Loucy (cell line): ENCODE measurements at regions not wholly inside any gene's neighbourhood (a gene's known extent, or its start where the extent isn't known, plus 50 kb on each side); places are given as distances from the start of the nearest gene placed in this dataset.

Source experiments
- H2AFZ ChIP-seq: fragments of 200-600 bp; sonication (generic); 2 replicates; pipeline ENCODE4 v1.6.0; 2016; ENCODE audit warnings: antibody characterized with exemption, mild to moderate bottlenecking, low read length, moderate library complexity
- H3F3A ChIP-seq: fragments of 200-600 bp; 2 replicates; pipeline ENCODE4 v1.6.0; 2016; ENCODE audit warnings: antibody characterized with exemption, low read depth, mild to moderate bottlenecking
- H3K27me3 ChIP-seq: fragments of 200-600 bp; sonication (generic); 2 replicates; pipeline ENCODE4 v1.6.1; 2014; ENCODE audit warnings: low read length, mild to moderate bottlenecking; ENCODE audit not compliant: insufficient read depth, poor library complexity, severe bottlenecking
- H3K36me3 ChIP-seq: fragments of 200-600 bp; sonication (generic); 2 replicates; pipeline ENCODE4 v1.6.1; 2016; ENCODE audit warnings: low read length; ENCODE audit not compliant: insufficient read depth
- H3K4me1 ChIP-seq: fragments of 200-600 bp; sonication (generic); 2 replicates; pipeline ENCODE4 v1.5.1; 2014; ENCODE audit warnings: low read length, mild to moderate bottlenecking; ENCODE audit not compliant: insufficient read depth, poor library complexity, severe bottlenecking
- H3K4me2 ChIP-seq: fragments of 200-600 bp; sonication (generic); 2 replicates; pipeline ENCODE4 v1.6.0; 2014; ENCODE audit warnings: antibody characterized with exemption, low read length, low read depth, mild to moderate bottlenecking; ENCODE audit not compliant: poor library complexity, severe bottlenecking
- H3K4me3 ChIP-seq: fragments of 200-600 bp; sonication (generic); 2 replicates; pipeline ENCODE4 v1.5.1; 2014; ENCODE audit warnings: low read length, mild to moderate bottlenecking, mixed read lengths; ENCODE audit not compliant: poor library complexity, severe bottlenecking
- H3K79me2 ChIP-seq: fragments of 200-600 bp; sonication (generic); 2 replicates; pipeline ENCODE4 v1.6.1; 2014; ENCODE audit warnings: low read length; ENCODE audit not compliant: insufficient read depth
- H3K9ac ChIP-seq: fragments of 200-600 bp; sonication (generic); 2 replicates; pipeline ENCODE4 v1.6.0; 2014; ENCODE audit warnings: mild to moderate bottlenecking, low read depth, low read length, moderate library complexity; ENCODE audit not compliant: poor library complexity, severe bottlenecking
- H3K9me2 ChIP-seq: fragments of 200-600 bp; sonication (generic); replicated peaks from 2 replicates; pipeline ENCODE4 v1.6.1; 2016; ENCODE audit warnings: low read depth, low read length, mixed read lengths
- H3K9me3 ChIP-seq: fragments of 200-600 bp; sonication (generic); 2 replicates; pipeline ENCODE4 v1.6.1; 2014; ENCODE audit warnings: mild to moderate bottlenecking, antibody characterized with exemption, low read length, low read depth; ENCODE audit not compliant: insufficient read depth
- H4K20me1 ChIP-seq: fragments of 200-600 bp; sonication (generic); 2 replicates; pipeline ENCODE4 v1.6.0; 2014; ENCODE audit warnings: antibody characterized with exemption, low read length, mild to moderate bottlenecking; ENCODE audit not compliant: insufficient read depth, poor library complexity, severe bottlenecking
- EZH2phosphoT487 ChIP-seq: fragments of 200-600 bp; IDR thresholded peaks from 2 replicates; pipeline ENCODE4 v1.6.1; 2018; ENCODE audit warnings: antibody characterized with exemption, mild to moderate bottlenecking, moderate library complexity, borderline replicate concordance
- TF ChIP-seq, protein P1 (sequence below): fragments of 200-600 bp; sonication (generic); conservative IDR thresholded peaks from 2 replicates; pipeline ENCODE4 v1.5.1; 2014; ENCODE audit warnings: mild to moderate bottlenecking, antibody characterized with exemption, low read length

DNA sequence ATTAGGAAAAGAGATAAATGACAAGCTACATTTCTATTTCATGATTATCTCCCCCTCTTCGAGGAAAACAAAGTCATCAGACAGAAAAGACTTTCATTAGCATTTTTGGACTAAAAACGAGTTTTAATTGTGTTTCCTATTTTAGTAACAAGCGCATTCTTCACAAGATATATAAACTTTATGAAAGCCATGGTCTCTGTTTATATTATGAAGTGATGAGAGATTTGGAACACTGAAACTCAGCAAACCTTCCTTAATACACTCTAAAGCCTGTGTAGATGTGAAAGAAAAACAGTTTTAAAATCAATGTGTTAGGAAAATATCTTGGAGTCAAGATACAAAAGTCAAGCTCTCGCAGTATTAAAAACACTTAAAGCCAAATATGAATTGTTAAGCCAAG lies 539.1 kb downstream of the LRFN5 start:
- no peak overlapping the region for H3K4me2 ChIP-seq

DNA sequence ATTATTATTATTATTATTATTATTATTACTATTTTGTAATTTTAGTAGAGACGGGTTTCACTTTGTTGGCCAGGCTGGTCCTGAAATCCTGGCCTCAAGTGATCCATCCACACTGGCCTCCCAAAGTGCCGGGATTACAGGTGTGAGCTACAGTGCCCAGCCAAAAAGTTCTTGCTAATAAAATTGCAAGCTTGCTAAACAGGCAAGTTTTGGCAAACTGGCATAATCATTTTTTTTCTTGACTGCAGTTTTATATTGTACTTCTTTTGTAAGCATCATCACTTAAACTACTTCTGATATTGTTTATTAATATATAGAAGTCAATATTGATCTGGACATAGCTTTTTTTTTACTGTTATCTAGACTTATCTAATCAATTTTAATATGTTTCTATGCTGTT lies 536.4 kb downstream of the LRFN5 start:
- Histone ChIP-seq H3K4me1 (no peaks in the 10 kb centered on the region), H3K4me2 (no peak overlapping the region), H4K20me1 (no peaks in the 10 kb centered on the region), H3K36me3 (no peaks in the 10 kb centered on the region), H3K9ac (no peak overlapping the region), H3K9me2 (no peaks in the 10 kb centered on the region), H3K79me2 (no peaks in the 10 kb centered on the region), H3K9me3 (no peaks in the 10 kb centered on the region), H2AFZ (no peak overlapping the region), H3F3A (no peaks in the 10 kb centered on the region), H3K4me3 (no peak overlapping the region), H3K27me3 (no peaks in the 10 kb centered on the region)
- TF ChIP-seq, protein P1, sequence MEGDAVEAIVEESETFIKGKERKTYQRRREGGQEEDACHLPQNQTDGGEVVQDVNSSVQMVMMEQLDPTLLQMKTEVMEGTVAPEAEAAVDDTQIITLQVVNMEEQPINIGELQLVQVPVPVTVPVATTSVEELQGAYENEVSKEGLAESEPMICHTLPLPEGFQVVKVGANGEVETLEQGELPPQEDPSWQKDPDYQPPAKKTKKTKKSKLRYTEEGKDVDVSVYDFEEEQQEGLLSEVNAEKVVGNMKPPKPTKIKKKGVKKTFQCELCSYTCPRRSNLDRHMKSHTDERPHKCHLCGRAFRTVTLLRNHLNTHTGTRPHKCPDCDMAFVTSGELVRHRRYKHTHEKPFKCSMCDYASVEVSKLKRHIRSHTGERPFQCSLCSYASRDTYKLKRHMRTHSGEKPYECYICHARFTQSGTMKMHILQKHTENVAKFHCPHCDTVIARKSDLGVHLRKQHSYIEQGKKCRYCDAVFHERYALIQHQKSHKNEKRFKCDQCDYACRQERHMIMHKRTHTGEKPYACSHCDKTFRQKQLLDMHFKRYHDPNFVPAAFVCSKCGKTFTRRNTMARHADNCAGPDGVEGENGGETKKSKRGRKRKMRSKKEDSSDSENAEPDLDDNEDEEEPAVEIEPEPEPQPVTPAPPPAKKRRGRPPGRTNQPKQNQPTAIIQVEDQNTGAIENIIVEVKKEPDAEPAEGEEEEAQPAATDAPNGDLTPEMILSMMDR = no peak
- TF ChIP-seq EZH2phosphoT487 = no peak

More for the DNA sequence above, 539.1 kb downstream of the LRFN5 start:
- Histone ChIP-seq H3F3A (no peaks in the 10 kb centered on the region), H3K9ac (no peak overlapping the region), H3K79me2 (no peaks in the 10 kb centered on the region), H3K36me3 (no peaks in the 10 kb centered on the region), H3K4me1 (no peaks in the 10 kb centered on the region), H4K20me1 (no peaks in the 10 kb centered on the region), H3K9me3 (no peaks in the 10 kb centered on the region), H2AFZ (no peak overlapping the region), H3K4me3 (no peak overlapping the region), H3K27me3 (no peaks in the 10 kb centered on the region), H3K9me2 (no peaks in the 10 kb centered on the region)
- TF ChIP-seq, protein P1 = no peak
- TF ChIP-seq EZH2phosphoT487 = no peak

DNA sequence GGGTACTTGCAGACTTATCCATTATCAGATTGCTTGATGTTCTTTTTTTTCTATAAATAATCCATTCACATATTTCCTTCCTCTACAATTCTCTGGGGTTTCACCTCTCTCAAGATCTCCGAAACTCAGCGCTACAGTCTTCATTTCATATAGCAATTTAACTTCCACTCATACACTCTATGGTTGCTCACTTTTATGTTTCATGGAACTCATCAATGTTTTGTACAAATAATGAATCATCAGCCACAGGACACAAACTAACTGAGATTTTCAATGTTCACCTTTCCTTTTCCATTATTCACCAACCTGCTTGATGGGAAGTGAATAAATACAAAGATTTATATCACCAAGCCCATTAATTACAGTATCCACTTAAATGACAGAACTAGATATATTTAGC lies 534.7 kb downstream of the LRFN5 start:
- Histone ChIP-seq H3K9me3 (no peaks in the 10 kb centered on the region), H3K9ac (no peak overlapping the region), H3K4me2 (no peak overlapping the region), H4K20me1 (no peaks in the 10 kb centered on the region), H3K36me3 (no peaks in the 10 kb centered on the region), H3F3A (no peaks in the 10 kb centered on the region), H3K79me2 (no peaks in the 10 kb centered on the region), H2AFZ (no peak overlapping the region), H3K4me3 (no peak overlapping the region), H3K4me1 (no peaks in the 10 kb centered on the region), H3K9me2 (no peaks in the 10 kb centered on the region), H3K27me3 (no peaks in the 10 kb centered on the region)
- TF ChIP-seq, protein P1 = no peak
- no peak for TF ChIP-seq EZH2phosphoT487
